Vagina (tissue), 2 donors: ENCODE measurements at regions not wholly inside any gene's neighbourhood (a gene's known extent, or its start where the extent isn't known, plus 50 kb on each side); places are given as distances from the start of the nearest gene placed in this dataset.

Source experiments
- CTCF ChIP-seq, 3 experiments: fragments of 450-650 bp in 2 of 3; fragments of 200-600 bp in 1 of 3; sonication (generic) in 1 of 3; IDR thresholded peaks; one replicate each; pipeline ENCODE4 v1.5.1; 2017 to 2019; ENCODE audit warnings: antibody characterized with exemption in 3 of 3, mild to moderate bottlenecking in 2 of 3, moderate library complexity in 2 of 3
- POLR2A ChIP-seq, 2 donors: fragments of 450-650 bp; IDR thresholded peaks; one replicate each; pipeline ENCODE4 v1.6.1; 2017; ENCODE audit warnings: antibody characterized with exemption in 2 of 2, mild to moderate bottlenecking in 2 of 2, moderate library complexity in 2 of 2

GRCh38 chr11:126146454-126147192 lies 64.8 kb downstream of the RPUSD4 start:
- TF ChIP-seq CTCF (IDR thresholded peaks at IDR 0.05) (no peak), POLR2A (IDR thresholded peaks at IDR 0.05) (no peak)
